ENCODE measurements at regions not wholly inside any gene's neighbourhood (a gene's known extent, or its start where the extent isn't known, plus 50 kb on each side); places are given as distances from the start of the nearest gene placed in this dataset.

DNA sequence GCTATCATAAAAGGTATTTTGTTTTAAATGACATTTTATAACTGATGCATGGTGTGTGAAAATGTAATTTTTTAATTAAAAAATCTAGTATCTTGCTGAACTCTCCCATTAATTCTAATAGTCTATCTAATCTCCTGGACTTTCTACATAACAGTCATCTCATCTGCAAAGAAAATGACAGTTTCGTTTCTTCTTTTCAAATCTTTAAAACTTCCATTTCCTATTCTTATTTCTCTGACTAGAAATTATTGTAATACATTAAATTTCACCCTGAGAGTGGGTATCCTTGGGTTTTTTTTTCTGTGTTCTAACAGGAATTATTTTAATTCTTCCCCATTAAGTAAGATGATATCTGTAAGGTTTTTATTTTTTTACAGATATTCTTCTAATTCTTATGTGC is 120.1 kb downstream of the KCNF1 start:
- TF ChIP-seq, protein P1, sequence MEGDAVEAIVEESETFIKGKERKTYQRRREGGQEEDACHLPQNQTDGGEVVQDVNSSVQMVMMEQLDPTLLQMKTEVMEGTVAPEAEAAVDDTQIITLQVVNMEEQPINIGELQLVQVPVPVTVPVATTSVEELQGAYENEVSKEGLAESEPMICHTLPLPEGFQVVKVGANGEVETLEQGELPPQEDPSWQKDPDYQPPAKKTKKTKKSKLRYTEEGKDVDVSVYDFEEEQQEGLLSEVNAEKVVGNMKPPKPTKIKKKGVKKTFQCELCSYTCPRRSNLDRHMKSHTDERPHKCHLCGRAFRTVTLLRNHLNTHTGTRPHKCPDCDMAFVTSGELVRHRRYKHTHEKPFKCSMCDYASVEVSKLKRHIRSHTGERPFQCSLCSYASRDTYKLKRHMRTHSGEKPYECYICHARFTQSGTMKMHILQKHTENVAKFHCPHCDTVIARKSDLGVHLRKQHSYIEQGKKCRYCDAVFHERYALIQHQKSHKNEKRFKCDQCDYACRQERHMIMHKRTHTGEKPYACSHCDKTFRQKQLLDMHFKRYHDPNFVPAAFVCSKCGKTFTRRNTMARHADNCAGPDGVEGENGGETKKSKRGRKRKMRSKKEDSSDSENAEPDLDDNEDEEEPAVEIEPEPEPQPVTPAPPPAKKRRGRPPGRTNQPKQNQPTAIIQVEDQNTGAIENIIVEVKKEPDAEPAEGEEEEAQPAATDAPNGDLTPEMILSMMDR (IDR thresholded peaks at IDR 0.05; ENCODE audit: low read depth, low read length): no peak
- DNase-seq (ENCODE audit: extremely low read depth, low read depth): no peak

DNA sequence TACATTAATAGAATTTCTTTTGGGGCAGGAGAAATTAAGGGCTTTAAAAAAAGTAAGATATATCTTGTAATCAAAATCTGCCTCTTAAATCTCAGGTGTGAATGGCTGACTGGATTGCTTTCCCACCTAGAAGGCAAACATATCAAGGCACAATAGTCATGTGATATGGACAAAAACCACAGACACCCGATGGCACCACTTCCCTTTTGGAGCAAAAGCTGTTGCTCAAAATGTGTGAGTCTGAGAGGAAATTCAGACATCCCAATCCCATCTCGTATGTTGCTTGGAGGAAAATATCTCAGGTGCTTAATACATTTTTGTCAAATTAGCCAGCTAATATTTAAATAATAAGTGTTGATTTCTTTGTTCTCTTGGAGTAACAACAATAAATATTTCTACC is 120.7 kb downstream of the KCNF1 start:
- TF ChIP-seq, protein P1 (IDR thresholded peaks at IDR 0.05; ENCODE audit: low read depth, low read length): no peak
- no peak for DNase-seq (ENCODE audit: extremely low read depth, low read depth)

DNA sequence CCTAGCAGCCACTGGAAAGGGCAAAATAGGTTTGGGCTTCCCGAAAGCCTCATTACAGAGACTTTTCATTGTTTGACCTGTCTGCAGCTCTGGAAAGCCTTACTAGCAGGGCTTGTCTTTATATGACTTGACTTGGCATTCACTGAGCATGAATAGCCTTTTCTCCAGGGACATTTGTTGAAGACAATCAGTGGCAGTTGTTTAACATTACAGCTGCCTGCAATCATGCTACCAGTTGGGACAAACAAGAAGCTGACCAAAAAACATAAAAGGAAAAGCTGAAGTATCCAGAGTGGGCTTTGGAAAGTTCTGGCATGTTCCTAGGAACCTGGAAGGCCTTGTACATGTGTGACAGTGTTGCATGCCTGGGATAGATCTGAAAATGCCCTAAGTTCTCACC is 121.4 kb downstream of the KCNF1 start:
- DNase-seq (ENCODE audit: extremely low read depth, low read depth): no peak
- TF ChIP-seq, protein P1 (IDR thresholded peaks at IDR 0.05; ENCODE audit: low read depth, low read length): no peak

DNA sequence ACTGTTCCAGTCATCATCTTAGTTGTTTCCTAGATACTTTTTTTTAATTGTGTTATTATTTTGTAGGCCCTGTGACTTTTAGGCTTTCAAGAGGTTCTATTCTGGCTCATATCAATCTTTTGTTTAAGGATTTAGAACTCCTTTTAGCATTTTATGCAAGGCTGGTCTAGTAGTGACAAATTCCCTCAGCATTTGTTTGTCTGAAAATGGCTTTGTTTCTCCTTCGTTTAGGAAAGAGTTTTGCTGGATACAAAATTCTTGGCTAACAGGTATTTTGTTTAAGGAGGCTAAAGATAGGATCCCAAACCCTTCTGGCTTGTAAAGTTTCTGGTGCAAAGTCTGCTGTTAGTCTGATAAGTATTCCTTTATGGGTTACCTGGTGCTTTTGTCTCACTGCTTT is 116.6 kb upstream of the SLC66A3 start:
- DNase-seq (ENCODE audit: extremely low read depth, low read depth): no peak
- TF ChIP-seq, protein P1 (IDR thresholded peaks at IDR 0.05; ENCODE audit: low read depth, low read length): no peak

DNA sequence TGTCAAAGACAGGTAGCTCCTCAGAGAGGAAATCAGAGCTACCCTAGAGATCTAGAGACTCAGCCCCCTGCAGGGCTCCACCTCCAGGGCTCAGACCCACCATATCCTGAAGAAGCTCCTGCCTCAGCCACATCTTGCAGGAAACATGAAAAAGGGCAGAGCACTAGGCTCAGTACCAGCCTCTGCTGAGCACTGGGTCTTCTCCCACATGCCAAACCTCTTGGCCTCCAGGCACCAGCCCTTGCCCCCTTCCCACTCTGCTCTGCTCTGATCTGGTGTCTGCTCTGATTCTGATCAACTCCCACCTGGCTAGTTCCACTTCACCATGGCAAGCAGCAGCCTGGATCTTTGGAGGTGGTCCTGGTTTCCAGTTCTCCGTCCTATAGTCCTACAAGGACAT is 114.3 kb upstream of the SLC66A3 start:
- TF ChIP-seq, protein P1 (IDR thresholded peaks at IDR 0.05; ENCODE audit: low read depth, low read length): no peak
- no peak for DNase-seq (ENCODE audit: extremely low read depth, low read depth)

DNA sequence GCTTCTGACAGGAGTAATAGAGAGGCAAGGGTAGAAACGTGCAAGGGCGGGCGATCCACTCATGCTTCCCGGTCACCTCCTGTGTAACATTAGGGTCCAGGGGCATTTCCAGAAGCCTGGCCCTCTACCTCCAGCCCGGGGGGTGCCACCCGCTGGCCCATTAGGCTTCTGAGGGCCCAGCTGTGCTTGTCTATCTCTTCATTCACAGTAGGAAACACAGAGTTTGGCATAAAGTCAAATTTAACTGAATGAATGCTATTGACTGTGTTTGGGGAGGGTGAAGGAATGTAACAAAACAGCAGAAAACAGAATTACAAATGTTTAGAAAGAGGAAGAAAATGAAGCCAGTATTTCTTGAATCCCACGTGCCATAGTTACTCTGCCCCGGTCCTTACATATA is 112.4 kb upstream of the SLC66A3 start:
- TF ChIP-seq, protein P1 (IDR thresholded peaks at IDR 0.05; ENCODE audit: low read depth, low read length): no peak
- no peak for DNase-seq (ENCODE audit: extremely low read depth, low read depth)

DNA sequence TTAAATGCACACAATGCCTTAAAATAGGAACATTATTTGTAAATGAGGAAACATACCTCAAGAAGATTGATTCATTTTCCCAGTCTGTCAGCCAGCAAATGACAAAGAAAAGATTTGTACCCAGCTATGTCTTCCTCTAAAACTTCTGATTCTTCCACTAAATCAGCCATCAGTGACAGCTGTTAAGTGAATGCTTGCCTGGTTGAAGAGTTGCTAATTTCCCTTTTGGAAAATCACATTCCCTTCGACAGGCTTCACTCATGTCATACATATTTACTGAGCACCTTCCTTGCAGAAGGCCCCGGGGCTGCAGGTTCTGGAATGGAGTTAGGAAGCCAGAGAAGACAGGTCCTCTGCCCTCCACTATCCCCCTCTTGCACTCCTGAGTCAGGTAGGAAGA is 112.0 kb upstream of the SLC66A3 start:
- no peak for DNase-seq (ENCODE audit: extremely low read depth, low read depth)
- TF ChIP-seq, protein P1 (IDR thresholded peaks at IDR 0.05; ENCODE audit: low read depth, low read length): no peak
